HG03045 (cell line): ENCODE measurements at regions not wholly inside any gene's neighbourhood (a gene's known extent, or its start where the extent isn't known, plus 50 kb on each side); places are given as distances from the start of the nearest gene placed in this dataset.

ENCODE experiments used
- ATAC-seq: cut with Tn5 transposase; IDR thresholded peaks from one replicate; pipeline ENCODE4 v1.9.1; 2021; ENCODE audit warnings: mild to moderate bottlenecking, moderate library complexity; ENCODE audit not compliant: unreplicated experiment

DNA sequence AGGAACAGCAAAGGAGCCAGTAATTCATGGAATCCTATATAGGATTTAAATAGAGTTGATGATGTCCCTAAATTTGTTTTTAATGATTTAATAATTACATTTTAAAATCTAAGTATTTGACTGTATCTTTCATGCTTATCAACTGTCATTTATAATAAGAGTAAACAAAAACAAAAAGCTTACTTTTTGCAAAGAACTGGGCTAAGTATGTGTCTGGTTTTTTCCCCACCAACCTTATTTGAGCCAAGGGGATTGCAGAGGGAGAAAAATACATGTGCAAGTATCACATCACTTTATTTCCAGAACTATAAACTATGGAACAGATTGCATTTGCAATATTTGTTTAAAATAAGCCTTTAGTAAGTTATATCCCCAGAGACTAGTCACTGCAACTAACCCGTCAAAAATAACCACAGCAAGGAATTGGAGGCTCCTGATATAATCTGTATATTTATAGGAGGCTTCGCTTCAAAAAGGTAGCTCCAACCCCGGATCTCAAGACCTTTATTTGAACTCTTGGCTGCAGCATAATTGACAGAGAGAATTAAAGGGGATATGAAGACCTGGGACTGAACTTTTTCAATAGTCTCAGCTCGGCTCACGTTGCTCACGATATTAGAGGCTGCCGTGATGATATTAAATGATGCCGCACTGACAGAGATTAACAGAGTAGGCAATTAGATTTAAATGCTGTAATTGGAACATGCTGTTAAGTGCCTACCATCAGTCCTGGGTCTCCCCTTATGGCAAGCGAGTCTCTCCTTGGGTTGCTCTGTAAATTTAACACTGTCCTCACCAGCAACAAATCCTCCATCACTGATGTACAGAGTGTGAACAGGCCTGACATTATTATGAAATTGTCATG, 329.1 kb upstream of the NFIA start:
- ATAC-seq: no peak

DNA sequence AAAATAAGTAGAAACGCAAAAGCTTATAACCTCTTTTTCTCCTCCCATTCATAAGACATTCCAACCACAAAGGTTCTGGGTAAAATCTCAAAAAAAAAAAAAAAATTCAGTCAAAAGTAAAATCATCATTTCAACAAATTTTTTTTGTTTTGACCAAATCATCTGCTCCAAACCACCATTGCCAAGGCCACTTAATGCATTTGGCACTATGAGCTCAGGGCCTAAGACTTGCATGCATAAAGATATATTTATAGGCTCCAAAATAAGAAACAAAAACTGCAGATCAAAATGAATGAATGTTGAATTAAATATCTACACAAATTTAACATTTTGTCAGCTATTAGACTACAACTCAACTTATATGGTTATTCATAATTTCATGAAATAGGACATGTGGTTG, 331.1 kb upstream of the NFIA start:
- ATAC-seq: no peak

DNA sequence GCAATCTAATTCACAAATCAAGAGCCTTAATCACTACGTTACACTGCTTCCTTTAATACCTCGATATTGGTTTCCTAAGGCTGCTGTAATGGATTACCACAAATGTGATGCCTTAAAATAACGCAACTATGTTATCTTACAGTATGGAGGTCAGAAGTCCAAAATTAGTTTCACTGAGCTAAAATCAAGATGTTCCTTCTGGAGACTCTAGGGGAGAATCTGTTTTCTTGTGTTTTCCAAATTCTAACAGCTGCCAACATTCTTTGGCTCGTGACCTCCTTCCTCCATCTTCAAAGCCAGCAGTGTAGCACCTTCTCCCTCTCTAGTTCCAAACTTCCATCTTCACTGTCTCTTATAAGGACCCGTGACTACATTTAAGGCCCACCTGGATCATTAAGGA, 335.0 kb upstream of the NFIA start:
- no peak for ATAC-seq

- no peak for ATAC-seq
These were observed 336.0 kb upstream of the NFIA start for GRCh38 chr1:60746278-60746791.

GRCh38 chr1:60745484-60745883, 336.9 kb upstream of the NFIA start:
- ATAC-seq: no peak

GRCh38 chr1:60742339-60742738, 340.0 kb upstream of the NFIA start:
- no peak for ATAC-seq

GRCh38 chr1:60740154-60740553, 342.2 kb upstream of the NFIA start:
- no peak for ATAC-seq

GRCh38 chr1:60739729-60740128, 342.6 kb upstream of the NFIA start:
- ATAC-seq: no peak

- no peak for ATAC-seq
These were observed 349.4 kb upstream of the NFIA start for GRCh38 chr1:60732977-60733401.

DNA sequence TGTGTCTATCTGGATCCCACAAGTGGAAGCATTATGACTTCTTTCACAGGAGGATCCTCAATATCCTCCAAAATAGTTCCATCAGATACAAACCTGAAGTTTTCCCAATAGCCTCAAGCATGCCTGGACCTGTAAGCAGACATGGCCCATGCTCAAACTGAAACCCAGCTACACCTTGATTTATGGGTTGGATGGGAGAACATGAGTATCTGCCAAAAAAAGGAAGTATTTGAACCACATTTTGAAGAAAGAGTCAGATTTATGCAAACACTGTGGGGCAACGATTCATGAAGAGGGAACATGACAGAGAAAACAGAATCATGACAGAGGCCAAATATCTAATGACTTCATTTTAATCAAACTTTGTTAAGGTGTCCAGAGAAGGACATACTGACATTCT, 351.0 kb upstream of the NFIA start:
- ATAC-seq: no peak

DNA sequence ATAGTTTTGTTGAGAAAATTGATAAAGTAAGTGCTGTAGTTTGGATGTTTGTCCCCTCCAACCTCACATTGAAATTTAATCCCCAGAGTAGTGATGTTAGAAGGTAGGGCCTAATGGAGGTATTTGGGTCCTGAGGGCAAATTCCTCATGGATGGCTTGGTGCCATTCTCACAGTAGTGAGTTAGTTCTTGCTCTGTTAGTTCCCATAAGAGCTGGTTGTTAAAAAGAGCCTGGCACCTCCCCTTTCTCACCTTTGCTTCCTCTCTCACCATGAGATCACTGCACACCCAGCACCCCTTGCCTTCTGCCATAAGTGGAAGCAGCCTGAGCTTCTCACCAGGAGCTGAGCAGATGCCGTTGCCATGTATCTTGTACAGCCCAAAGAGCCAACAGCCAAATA, 354.8 kb upstream of the NFIA start:
- ATAC-seq: no peak

DNA sequence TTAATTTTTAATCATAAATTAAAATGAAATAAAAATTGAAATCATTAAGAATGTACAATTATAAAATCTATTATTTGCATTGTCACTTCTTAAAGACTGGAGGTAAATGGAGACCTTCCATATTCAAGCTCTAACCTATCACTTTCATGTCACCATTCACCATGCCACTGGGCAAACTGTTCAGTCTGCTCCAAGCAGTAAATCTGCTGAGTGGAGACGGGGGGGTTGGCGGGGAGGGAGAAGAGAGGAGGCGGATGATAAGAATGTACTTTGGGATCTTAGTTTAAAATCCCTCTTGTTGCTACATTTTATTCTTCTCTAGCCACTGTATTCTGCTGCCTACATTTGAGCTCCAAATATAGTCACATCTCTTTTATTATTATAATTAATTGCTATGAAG, 365.9 kb upstream of the NFIA start:
- no peak for ATAC-seq

DNA sequence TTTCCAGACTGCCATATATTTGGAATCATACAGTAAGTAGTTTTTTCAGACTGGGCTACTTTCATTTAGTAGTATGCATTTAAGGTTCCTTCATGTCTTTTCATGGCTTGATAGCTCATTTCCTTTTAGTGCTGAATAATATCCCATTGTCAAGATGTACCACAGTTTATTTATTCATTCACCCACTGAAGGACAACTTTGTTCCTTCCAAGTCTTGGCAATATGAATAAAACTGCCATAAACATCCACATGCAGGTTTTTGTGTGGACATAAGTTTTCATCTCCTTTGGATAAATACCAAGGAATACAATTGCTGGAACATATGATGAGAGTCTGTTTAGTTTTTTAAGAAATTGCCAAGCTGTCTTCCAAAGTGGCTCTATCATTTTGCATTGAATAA, 366.4 kb upstream of the NFIA start:
- no peak for ATAC-seq

DNA sequence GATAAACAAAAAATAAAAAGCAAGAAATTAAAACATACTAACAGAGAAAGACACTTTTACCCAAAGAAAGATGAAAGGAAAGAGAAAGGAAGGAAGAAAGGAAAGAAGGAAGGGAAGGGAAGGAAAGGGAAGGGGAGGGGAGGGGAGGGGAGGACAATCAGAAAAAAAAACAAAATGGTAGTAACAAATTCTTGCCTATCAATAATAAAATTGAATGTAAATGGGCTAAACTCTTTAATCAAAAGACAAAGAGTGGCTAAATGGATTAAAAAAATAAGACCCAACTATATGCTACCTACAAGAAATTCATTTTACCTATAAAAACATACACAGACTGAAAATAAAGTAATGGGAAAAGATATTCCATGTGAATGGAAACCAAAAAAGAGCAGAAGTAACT, 372.9 kb upstream of the NFIA start:
- no peak for ATAC-seq

DNA sequence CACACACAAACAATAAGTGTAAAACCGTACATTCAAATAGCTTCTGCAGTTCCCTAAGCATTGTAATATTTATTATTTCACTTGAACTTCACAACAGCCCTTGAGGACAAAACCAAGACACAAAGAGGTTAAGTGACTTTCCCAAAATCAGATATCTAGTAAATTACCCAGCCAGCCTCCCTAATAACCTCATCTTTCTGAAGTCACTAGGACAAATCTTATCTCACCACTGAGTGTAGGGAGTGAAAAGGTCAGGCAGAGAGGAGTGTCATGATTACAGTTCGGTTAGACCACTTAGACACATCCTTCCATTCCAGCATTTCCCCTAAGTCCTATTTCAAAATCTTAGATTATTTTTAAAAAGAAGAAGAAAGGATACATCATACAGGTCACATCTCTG, 377.3 kb upstream of the NFIA start:
- ATAC-seq: no peak

DNA sequence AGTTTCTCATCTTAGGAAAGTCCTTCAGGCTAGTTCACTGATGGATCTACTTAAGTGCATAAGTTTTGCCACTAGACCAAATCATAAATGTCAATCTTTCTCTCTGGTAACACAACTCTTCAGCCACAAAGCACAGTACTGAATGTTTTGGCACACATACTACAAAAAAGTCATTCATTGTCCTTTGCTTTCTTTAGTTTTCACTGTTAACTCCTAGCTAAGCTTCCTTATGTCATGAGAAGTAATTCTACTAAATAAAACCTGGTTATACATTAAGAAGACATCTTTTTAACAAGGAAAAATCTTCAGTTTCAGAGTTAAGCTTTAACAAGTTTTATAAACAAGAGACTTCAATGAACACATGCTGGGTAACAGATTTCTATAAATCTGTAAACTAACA, 379.2 kb upstream of the NFIA start:
- no peak for ATAC-seq

- ATAC-seq: no peak
These were observed 383.0 kb upstream of the NFIA start for GRCh38 chr1:60699325-60699724.

- no peak for ATAC-seq
These were observed 385.0 kb upstream of the NFIA start for GRCh38 chr1:60697204-60697994.

- ATAC-seq: no peak
These were observed 385.8 kb upstream of the NFIA start for GRCh38 chr1:60696512-60696911.

DNA sequence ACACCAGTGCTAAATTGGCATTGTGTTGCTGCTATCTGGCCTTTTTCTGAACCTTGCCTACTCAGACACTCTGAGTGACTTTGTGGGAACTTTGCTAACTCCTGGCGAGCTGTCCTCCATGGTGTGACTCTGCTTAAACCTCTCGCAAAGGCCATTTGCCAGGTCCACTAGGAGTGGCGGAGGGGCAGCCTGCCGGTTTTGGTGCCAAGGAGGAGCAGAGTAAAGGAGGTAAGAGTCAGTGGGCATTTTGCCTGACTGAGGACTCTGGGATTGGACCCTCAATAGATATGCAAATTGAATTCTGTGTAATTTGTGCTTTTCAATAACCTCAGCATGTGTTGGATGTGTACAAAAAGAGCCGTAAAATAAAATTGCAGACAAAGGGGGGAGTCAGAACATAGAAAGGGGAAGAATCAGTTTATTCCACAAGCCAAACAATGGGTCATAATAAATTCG, 386.6 kb upstream of the NFIA start:
- no peak for ATAC-seq

DNA sequence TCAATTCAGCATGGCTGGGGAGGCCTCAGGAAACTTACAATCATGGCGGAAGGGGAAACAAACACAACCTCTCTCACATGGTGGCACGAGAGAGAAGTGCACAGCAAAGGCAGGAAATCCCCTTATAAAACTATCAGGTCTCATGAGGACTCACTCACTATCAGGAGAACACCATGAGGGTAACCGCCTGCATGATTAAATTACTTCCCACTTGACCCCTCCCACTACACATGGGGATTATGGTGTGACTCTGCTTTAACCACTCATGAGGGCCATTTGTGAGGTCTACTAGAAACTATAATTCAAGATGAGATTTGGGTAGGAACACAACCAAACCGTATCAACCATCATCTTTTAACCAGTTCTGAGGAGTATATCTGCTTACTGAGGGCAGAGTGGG, 387.4 kb upstream of the NFIA start:
- ATAC-seq: no peak

DNA sequence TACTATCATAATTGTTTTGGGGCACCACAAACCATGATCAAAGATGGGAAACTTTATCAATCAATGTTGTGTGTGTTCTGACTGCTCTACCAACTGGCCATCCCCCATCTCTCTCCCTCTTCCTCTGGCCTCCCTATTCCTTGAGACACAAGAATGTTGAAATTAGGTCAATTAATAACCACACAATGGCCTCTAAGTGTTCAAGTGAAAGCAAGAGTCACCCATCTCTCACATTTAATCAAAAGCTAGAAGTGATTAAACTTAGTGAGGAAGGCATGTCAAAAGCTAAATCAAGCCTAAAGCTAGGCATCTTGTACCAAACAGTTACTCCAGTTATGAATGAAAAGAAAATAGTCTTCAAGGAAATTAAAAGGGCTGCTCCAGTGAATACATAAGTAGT, 390.3 kb upstream of the NFIA start:
- ATAC-seq: no peak
